Stimulated activated CD4-positive, alpha-beta T cell treated with anti-CD3 and anti-CD28 coated beads, Interleukin-4, amount 100 ng/mL, for 1 hour (primary cell): ENCODE measurements at regions not wholly inside any gene's neighbourhood (a gene's known extent, or its start where the extent isn't known, plus 50 kb on each side); places are given as distances from the start of the nearest gene placed in this dataset.
"Not testable (repeated sequence)": the region's sequence is repeated elsewhere in the genome, so short reads cannot be mapped to it uniquely, and the experiment has no call there.

ENCODE experiments used
- DNase-seq: peaks from one replicate; pipeline ENCODE4 v3.0.0-alpha.2; 2020

DNA sequence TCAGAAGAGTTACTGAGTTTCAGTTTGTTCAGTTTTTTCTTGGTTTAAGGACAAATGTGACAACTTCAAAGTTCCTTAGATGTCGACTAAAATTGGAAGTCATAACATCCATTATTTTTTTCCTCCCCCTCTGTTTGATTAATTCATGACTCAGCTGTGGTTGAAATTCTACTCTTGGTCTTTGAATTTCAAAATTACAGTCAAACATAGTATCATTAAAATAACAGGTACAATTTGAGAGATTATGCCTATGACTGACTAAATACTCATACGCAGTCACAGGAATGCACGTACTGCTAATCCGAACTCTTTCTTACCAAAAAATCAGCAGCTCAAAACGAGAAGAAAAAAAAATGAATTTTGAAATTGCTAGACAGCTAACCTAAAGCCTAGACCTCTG lies 1434.8 kb downstream of the RAPGEF2 start:
- no peak for DNase-seq

DNA sequence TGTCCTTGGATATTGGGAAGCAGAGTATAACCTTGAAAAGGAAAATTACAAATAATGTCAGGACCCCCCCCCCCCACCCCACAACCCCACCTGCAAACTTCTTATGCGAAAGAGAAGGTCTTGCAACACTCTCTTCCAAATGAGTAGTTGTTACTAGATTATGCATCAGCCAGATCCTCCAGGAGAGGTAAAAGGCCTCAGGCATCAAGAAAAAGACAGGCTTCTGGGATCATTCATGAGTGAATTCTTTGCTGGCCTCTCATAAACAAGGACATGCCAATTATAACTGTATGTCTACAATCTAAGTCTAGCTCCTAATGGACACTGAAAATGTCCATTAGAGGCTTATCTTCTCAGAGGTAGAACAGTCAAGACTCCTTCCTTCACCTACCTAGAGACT lies 1443.3 kb downstream of the RAPGEF2 start:
- no peak for DNase-seq

DNA sequence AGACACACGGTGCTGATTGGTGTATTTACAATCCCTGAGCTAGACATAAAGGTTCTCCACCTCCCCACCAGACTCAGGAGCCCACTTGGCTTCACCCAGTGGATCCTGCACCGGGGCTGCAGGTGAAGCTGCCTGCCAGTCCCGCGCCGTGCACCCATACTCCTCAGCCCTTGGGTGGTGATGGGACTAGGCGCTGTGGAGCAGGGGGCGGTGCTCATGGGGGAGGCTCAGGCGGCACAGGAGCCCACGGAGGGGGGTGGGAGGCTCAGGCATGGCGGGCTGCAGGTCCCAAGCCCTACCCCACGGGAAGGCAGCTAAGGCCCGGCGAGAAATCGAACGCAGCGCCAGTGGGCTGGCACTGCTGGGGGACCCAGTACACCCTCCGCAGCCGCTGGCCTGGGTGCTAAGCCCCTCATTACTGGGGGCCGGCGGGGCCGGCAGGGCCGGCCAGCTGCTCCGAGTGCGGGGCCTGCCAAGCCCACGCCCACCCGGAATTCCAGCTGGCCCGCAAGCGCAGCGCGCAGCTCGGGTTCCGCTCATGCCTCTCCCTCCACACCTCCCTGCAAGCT lies 1447.2 kb downstream of the RAPGEF2 start:
- not testable (repeated sequence) for DNase-seq

DNA sequence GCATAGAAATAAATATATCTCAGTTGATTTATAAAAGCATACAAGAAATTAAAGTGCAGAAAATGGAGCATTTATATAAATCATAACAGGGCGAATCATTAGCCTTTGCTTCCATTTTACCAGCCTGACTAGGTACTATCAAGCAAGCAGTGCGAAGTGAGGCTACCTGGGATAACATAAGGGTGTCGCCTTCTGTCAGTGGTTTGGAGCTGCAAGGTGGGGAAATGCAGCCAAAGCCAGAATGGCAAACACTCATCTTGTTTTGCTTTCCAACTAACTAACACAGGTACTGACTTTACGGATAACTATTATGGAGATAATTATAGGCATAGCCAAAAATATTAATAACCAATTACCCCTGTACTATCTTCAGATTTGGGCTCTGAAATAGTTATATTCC lies 1459.8 kb downstream of the RAPGEF2 start:
- DNase-seq = no peak

DNA sequence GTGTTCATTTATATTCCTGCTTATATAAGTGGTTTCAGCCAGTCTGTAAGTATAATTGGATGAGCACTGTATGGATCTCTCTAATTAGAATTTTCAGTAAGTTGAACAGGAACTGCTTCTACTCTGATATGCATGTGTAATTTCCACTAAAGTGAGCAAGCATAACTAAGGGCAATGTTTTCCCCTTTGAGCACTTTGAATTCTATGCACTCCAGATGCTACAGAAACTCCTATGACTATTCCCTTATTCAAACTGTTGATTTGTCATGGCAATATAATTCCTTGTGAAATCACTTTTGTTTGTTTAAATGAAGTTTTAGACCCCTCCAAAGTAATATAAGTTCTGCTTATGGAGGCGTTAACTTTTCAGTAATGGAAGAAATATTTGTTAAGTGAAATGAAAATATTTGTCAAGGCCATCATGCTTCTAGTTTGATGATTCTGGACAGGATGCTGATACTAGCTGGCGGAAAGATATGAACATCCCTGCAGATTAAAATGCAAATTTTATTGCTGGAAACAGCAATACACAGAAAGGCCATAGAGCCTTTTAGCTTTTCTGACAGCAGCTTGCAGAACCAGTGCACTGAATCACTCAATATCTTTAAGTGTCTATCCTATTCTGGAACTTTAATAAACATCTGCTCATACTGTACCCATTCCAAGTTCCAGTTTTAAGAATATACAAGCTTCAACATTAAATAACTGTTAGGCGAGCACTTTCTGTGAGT lies 1460.8 kb downstream of the RAPGEF2 start:
- no peak for DNase-seq

DNA sequence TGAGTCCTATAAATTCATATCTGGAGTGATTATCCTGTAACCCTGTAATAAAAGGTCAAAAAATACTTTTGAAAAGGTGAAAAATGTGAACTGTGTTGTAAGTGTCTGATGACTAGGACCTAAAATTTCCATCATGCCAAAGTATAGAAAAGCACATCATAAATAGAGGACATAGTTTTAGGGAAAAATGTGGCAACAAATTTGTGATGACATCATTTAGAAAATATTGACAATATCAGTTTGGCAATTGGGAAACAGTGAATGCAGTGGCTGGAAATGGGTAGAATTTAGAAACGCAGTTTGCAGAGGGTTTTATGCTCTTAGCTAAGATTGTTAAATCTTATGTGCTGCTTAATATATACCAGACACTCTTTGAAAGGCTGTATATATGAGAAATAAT lies 1464.8 kb downstream of the RAPGEF2 start:
- DNase-seq = no peak

DNA sequence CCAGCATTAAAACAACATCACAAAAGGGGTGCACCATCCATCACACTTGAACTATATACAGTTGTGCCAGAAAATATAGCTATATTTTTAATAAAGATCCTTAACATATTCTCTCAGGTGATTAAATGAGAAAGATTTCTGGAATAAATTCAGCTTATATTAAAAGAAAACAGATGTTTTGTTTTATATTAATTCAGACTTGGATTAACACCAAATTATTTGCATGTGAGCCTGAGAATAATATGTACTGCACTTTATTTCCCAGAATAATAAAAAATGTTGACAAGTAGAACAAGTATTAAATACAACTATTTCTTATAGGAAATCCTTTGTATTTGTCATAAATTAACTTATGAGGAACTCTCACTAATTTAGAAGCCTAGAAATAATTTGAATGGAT lies 1467.4 kb downstream of the RAPGEF2 start:
- DNase-seq = no peak

DNA sequence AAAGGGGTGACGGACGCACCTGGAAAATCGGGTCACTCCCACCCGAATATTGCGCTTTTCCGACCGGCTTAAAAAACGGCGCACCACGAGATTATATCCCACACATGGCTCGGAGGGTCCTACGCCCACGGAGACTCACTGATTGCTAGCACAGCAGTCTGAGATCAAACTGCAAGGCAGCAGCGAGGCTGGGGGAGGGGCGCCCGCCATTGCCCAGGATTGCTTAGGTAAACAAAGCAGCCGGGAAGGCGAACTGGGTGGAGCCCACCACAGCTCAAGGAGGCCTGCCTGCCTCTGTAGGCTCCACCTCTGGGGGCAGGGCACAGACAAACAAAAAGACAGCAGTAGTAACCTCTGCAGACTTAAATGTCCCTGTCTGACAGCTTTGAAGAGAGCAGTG lies 1471.4 kb downstream of the RAPGEF2 start:
- not testable (repeated sequence) for DNase-seq

DNA sequence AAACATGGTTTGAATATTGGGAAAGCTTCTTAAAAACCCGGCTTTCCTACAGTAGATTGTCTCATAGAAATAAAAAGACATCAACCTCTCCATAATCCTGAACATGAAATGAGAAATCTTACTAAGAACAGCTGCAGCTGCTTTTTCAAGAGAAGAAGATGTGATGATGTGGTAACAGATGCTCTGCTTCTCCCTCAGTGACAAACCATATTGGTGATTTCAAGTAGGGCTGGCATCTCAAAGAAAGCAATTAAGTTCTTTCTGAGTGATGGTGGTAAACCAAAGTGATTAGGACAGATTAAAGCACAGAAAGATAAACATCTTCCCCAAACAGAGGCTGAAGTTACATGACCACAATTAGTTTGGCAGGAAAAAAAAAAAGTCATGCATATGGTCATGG lies 1477.7 kb downstream of the RAPGEF2 start:
- no peak for DNase-seq

DNA sequence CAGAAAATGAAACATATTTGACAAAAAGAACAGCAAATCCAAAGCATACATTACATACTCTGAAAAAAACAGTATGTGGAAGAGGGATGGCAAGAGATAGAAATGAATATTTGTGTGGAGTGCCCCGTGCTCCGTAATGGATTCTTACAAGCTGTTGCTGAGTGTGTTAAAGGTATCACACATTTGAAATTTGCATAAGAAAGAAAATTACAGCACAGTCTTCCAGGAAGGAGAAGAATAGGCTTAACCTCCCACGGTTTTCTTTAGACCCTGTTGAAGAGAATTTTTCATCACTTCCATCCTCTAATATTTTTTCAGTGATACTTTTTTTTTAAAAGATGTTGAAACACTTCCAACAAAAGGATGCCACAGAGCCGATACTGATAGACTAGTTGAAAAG lies 1489.4 kb downstream of the RAPGEF2 start:
- no peak for DNase-seq

DNA sequence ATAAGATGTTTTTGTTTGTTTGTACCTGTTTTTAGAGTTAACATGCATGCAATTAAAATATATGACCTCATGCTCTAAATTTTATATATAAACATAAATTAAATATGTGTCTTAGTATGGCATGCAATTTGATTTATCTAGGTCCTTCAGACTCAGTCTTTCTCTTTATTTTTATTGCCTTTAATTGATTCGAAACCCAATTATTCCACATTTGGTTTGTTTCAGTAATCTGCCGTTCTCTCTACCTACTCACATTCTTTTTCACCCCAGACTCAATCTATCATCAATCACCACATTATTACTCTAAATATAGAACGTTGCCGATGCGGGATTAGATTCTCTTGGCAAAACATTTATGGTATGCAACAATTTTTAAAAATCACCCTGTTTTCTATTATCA lies 1492.8 kb downstream of the RAPGEF2 start:
- DNase-seq = no peak

DNA sequence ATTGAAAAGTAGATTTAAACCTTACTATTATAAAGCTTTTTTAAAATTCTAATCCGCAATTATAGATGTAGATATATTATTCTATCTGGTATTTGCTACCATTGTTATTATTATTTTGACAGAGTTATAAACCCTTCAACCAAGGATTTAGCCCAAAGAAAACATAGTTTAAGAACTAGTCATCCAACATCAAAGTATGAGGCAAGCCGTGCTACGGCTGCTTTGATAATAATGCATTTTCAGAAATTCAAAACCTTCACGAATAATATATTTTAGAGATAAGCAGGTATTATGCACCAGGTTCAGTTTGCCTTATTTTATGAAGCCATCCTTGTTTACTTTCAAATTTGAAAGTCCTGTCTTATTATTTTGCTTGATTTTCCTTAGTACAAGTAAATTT lies 1501.7 kb downstream of the RAPGEF2 start:
- DNase-seq = no peak

DNA sequence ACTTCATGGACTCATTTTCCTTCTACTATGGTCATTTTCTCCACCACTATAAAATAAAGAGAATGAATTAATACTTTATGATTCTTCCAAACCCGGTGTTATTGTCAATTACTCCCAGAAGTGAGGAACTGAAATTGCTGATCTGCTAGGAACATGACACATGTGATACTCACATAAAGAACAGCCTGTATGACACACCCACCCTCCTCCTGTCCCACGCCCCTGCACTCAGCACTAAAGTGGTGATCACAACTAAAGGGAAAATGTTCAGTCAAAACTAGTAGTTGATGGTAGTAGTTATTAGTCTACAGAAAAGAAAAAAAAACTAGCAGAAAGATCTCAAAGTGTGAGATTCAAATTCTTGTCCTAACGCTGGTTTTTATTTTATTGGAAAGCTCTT lies 1508.3 kb downstream of the RAPGEF2 start:
- DNase-seq = no peak

DNA sequence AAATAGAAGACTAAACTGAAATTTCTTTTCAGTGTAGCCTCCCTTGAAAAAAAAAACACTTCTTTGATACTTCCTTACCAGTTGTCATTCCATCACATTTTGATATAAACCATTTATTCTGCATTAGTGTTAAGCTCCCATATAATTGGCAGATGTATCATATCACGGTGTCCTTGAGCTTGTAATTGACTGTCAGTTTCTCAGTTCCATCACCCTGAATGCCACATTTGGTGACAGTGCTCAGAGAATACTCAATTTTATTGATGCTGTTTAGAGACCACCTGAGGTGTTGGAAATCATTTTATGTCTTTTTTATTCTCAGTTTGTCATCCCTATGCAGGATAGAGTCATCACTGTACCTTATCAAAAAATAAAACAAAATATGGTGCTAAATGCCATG lies 1528.2 kb downstream of the RAPGEF2 start:
- no peak for DNase-seq

DNA sequence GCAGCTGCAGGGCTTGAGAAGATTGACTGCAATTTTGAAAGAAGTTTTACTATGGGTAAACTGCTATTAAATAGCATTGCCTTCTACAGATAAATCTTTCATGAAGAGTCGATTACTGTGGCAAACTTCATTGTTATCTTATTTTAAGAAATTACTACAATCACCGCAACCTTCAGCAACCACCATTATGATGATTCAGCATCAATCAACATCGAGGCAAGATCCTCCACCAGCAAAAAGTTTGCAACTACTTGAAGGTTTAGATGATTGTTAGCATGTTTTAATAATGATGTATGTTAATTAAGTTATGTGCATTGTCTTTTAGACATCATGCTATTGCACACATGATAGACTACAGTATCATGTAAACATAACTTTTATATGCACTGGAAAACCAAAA lies 1511.0 kb downstream of the FSTL5 start:
- DNase-seq = no peak

DNA sequence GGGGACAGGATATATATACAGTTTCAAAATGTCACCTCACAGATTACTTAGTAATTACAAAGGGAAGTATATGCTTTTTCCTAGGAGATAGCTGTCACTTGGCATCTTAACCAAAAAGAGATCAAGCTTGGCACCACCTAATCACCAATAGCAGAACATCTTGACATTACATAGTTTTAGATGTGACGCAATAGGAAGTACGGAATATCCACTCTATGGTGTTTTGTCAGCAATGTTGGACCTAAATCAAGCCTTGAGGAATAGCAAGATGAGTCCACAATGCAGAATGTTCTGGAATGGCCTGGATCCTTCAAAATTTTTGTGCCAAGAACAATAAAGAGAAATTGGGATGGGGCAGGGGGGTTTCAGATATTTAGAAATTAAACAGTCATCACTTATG lies 1488.2 kb downstream of the FSTL5 start:
- DNase-seq = no peak

DNA sequence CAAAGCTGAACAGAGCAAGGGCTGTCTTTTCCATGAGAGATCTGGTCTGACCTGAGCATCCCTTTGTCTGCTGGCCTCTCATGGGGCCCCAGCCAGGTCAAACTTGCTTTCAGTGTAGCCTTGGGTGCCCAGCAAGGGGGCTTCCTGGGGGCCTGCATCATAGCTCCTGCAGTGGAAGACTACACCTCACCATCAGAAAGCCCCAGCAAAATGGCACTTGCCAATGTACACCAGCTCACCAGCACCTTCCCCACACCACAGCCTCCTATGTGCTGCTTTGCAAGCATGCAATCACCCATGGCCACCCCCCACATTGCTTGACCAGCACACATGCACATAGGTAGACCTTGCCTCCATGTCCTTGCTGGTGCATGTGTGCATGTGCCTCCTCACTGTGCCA lies 1478.1 kb downstream of the FSTL5 start:
- no peak for DNase-seq

DNA sequence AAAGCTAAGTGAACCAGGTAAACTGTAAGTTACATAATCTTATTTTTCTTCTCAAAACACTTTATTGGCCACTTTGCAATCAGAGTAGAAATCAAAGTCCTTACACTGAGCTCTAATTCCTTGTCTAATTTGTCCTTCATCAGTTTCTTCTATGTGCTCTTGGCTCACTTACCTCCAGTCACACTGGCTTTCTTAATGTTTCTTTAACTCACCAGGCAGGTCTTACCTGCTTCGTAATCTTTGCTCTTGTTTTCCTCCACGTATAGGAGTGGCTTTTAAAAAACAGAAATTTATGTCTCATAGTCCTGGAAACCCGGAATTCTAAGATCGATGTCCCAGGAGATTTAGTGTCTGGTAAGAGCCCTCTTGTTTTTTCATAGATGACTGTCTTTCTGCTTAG lies 1462.1 kb downstream of the FSTL5 start:
- no peak for DNase-seq

DNA sequence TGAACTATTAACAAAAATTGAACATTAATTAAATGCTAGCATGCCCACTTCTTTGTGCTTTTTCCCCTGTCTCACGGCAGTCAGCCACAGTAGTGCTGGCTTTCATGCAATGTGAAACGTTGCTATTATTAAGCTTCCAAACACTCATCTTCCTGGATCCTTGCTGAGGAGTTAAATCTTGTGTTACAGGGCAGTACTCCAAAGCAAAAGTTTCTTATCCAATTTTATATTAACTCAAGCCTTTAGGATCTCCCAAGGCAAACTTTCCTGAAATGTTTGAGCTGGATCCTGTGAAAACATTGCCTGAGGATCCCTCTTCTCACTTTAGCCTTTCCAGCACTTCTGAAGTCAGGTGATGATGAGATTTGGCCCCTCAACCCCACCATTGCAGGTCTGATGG lies 1454.8 kb downstream of the FSTL5 start:
- no peak for DNase-seq

DNA sequence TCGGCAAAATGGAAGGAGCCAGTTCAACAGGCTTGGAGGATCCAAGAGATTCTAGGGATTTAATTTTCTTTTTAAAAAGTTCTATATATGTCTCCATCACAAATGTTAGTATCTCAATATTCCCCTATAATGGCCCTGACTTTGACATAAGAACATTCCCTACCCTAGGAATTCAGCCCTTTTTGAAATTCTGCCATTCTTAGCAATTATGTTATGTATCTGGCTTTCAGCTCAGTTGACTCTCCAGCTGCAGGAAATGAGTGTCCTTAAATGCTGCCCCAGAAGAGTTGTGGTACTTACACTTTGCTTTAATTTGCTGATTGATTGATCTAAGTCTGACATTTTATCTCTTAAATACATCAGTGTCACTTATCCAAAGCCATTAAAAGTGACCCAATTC lies 1454.3 kb downstream of the FSTL5 start:
- DNase-seq = no peak

DNA sequence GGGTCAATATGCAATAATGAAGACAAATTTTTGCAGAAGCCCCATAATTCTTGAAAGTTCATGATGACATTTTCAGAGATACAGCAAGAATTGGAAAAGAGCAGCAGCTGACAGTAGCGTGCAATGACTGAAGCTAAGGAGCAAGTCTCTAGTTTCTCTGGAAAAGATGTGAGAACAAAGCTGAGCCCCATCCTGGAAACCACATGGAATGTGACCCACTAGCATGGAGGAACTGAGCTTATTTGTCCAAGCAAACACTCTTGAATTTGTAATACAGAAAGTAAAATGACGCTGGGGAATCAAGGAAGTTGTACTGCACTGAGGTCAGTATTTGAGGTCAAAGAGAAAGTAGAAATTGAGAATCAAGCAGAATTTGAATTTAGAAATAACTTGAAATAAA lies 1447.2 kb downstream of the FSTL5 start:
- no peak for DNase-seq

DNA sequence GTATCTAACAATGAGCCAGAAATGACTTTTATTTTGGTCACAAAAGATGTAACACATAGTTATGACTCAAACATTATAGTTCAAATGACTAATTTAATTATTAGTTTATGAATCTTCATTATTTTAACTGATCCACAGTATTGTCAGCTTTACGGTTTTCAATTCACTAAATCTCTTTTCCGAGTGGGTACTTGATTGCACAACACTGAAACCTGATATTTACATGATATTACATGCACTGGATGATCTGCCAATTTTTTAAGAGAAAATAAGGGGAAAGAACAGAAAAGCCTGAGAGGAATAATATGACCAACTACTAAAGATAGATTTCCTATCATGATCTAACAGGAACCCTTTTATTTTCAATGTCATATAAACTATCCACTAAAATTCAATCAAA lies 1446.0 kb downstream of the FSTL5 start:
- DNase-seq = no peak

DNA sequence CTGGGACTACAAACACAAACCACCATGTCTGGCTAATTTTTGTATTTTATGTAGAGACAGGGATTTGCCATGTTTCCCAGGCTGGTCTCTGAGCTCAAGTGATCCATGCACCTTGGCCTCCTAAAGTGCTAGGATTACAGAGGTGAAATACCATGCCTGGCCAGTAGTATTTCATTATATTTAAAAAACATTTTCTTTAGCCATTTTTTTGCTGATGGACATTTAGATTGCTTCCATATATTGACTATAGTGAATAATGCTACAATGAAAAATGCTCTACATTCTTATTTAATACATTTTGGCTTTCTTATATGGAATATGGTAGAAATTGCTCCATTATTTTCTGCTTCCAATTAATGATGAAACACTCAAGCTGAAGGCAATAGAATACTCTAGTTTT lies 1439.7 kb downstream of the FSTL5 start:
- DNase-seq = no peak

DNA sequence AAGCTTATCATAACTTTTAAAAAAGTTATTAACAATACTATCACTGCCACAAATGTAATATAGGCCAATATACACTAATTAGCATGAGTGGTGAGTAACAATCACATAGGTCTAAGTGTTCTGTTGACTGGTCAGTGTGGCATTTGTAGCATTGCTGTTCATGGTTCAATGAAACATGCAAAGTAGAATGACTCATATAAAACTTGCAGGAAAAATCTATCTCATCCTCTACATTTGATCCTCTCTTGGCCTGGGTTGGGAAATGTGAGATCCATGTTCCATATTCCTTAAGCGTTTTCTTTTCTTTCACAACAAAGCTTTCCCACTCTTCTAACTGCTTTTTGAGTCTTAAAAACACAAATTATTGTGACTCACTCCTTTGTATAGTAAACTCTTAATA lies 1418.7 kb downstream of the FSTL5 start:
- DNase-seq = no peak

DNA sequence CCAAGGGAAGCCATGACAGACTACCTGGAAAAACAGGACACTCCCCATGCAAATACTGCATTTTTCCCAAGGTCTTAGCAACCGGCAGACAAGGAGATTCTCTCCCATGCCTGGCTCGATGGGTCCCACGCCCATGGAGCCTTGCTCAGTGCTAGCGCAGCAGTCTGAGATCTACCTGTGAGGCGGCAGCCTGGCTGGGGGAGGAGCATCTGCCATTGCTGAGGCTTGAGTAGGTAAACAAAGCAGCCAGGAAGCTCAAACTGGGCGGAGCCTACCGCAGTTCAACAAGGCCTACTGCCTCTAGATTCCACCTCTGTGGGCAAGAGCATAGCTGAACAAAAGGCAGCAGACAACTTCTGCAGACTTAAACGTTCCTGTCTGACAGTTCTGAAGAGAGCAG lies 1417.2 kb downstream of the FSTL5 start:
- not testable (repeated sequence) for DNase-seq
